ENCODE measurements at regions not wholly inside any gene's neighbourhood (a gene's known extent, or its start where the extent isn't known, plus 50 kb on each side); places are given as distances from the start of the nearest gene placed in this dataset.

GRCh38 chr15:98562331-98562937, 85.9 kb upstream of the IGF1R start:
- DNase-seq (ENCODE audit: low read depth) (no peak), FAIRE-seq (no peak)
- H3K79me2 ChIP-seq (ENCODE audit: insufficient read depth, low read length), result no peaks in the 10 kb centered on the region
- no peaks in the 10 kb centered on the region for H3K4me1 ChIP-seq (ENCODE audit: insufficient read depth, low read length)
- H3K4me2 ChIP-seq (ENCODE audit: low read length), result no peak overlapping the region
- H3K27ac Mint-ChIP-seq (ENCODE audit: unreplicated experiment), result no peak overlapping the region
- H3K4me3 ChIP-seq (ENCODE audit: insufficient read depth, low read depth, low read length), result no peak overlapping the region
- H3K36me3 ChIP-seq (ENCODE audit: insufficient read depth, low read length), result no peaks in the 10 kb centered on the region
- H3K27me3 ChIP-seq (ENCODE audit: insufficient read depth, low read length), result no peaks in the 10 kb centered on the region
- H3K36me3 Mint-ChIP-seq (ENCODE audit: low read depth, unreplicated experiment), result no peaks in the 10 kb centered on the region
- no peaks in the 10 kb centered on the region for H3K9me3 ChIP-seq (ENCODE audit: insufficient read depth, low read depth, low read length)
- H2AFZ ChIP-seq (ENCODE audit: low read depth, low read length), result no peak overlapping the region
- no peaks in the 10 kb centered on the region for H4K20me1 ChIP-seq (ENCODE audit: insufficient read depth, low read length)
- H3K4me3 Mint-ChIP-seq (ENCODE audit: unreplicated experiment), result no peak overlapping the region
- TF ChIP-seq EZH2 (IDR thresholded peaks at IDR 0.05; ENCODE audit: insufficient read depth, low read length), result no peak
- TF ChIP-seq, protein P1, sequence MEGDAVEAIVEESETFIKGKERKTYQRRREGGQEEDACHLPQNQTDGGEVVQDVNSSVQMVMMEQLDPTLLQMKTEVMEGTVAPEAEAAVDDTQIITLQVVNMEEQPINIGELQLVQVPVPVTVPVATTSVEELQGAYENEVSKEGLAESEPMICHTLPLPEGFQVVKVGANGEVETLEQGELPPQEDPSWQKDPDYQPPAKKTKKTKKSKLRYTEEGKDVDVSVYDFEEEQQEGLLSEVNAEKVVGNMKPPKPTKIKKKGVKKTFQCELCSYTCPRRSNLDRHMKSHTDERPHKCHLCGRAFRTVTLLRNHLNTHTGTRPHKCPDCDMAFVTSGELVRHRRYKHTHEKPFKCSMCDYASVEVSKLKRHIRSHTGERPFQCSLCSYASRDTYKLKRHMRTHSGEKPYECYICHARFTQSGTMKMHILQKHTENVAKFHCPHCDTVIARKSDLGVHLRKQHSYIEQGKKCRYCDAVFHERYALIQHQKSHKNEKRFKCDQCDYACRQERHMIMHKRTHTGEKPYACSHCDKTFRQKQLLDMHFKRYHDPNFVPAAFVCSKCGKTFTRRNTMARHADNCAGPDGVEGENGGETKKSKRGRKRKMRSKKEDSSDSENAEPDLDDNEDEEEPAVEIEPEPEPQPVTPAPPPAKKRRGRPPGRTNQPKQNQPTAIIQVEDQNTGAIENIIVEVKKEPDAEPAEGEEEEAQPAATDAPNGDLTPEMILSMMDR (IDR thresholded peaks at IDR 0.05; ENCODE audit: insufficient read depth, low read depth, low read length), result no peak
- no peak overlapping the region for H3K9ac ChIP-seq (ENCODE audit: low read length)
- no peak overlapping the region for H3K27ac ChIP-seq (ENCODE audit: low read depth, low read length)
- H3K9me3 Mint-ChIP-seq (ENCODE audit: unreplicated experiment), result no peaks in the 10 kb centered on the region
- peaks cover 6% of the 10 kb centered on the region for H3K4me1 Mint-ChIP-seq (ENCODE audit: low read depth, unreplicated experiment)
- peaks cover 19% of the 10 kb centered on the region for H3K27me3 Mint-ChIP-seq (ENCODE audit: low read depth, unreplicated experiment)

GRCh38 chr15:98565566-98565965, 82.8 kb upstream of the IGF1R start:
- Histone ChIP-seq H3K4me3 (ENCODE audit: insufficient read depth, low read depth, low read length) (no peak overlapping the region), H3K27ac (ENCODE audit: low read depth, low read length) (no peak overlapping the region), H3K27me3 (ENCODE audit: insufficient read depth, low read length) (peaks cover 2% of the 10 kb centered on the region), H3K9me3 (ENCODE audit: insufficient read depth, low read depth, low read length) (no peaks in the 10 kb centered on the region), H4K20me1 (ENCODE audit: insufficient read depth, low read length) (no peaks in the 10 kb centered on the region), H2AFZ (ENCODE audit: low read depth, low read length) (peak overlapping the region; percentile 10), H3K79me2 (ENCODE audit: insufficient read depth, low read length) (no peaks in the 10 kb centered on the region), H3K4me2 (ENCODE audit: low read length) (no peak overlapping the region), H3K36me3 (ENCODE audit: insufficient read depth, low read length) (no peaks in the 10 kb centered on the region), H3K4me1 (ENCODE audit: insufficient read depth, low read length) (no peaks in the 10 kb centered on the region), H3K9ac (ENCODE audit: low read length) (no peak overlapping the region)
- no peak for FAIRE-seq
- DNase-seq (ENCODE audit: low read depth), result no peak
- H3K36me3 Mint-ChIP-seq (ENCODE audit: low read depth, unreplicated experiment), result no peaks in the 10 kb centered on the region
- peaks cover 12% of the 10 kb centered on the region for H3K4me1 Mint-ChIP-seq (ENCODE audit: low read depth, unreplicated experiment)
- H3K27me3 Mint-ChIP-seq (ENCODE audit: low read depth, unreplicated experiment), result peaks cover 17% of the 10 kb centered on the region
- H3K4me3 Mint-ChIP-seq (ENCODE audit: unreplicated experiment), result no peak overlapping the region
- TF ChIP-seq, protein P1 (IDR thresholded peaks at IDR 0.05; ENCODE audit: insufficient read depth, low read depth, low read length), result no peak
- TF ChIP-seq EZH2 (IDR thresholded peaks at IDR 0.05; ENCODE audit: insufficient read depth, low read length), result no peak
- no peak overlapping the region for H3K27ac Mint-ChIP-seq (ENCODE audit: unreplicated experiment)
- H3K9me3 Mint-ChIP-seq (ENCODE audit: unreplicated experiment), result no peaks in the 10 kb centered on the region

- Histone ChIP-seq H3K4me2 (ENCODE audit: low read length) (no peak overlapping the region), H3K9me3 (ENCODE audit: insufficient read depth, low read depth, low read length) (no peaks in the 10 kb centered on the region), H3K4me3 (ENCODE audit: insufficient read depth, low read depth, low read length) (no peak overlapping the region), H3K4me1 (ENCODE audit: insufficient read depth, low read length) (no peaks in the 10 kb centered on the region), H3K27ac (ENCODE audit: low read depth, low read length) (no peak overlapping the region), H4K20me1 (ENCODE audit: insufficient read depth, low read length) (no peaks in the 10 kb centered on the region), H3K79me2 (ENCODE audit: insufficient read depth, low read length) (no peaks in the 10 kb centered on the region), H3K9ac (ENCODE audit: low read length) (no peak overlapping the region), H3K27me3 (ENCODE audit: insufficient read depth, low read length) (peaks cover 2% of the 10 kb centered on the region), H2AFZ (ENCODE audit: low read depth, low read length) (no peak overlapping the region), H3K36me3 (ENCODE audit: insufficient read depth, low read length) (no peaks in the 10 kb centered on the region)
- DNase-seq (ENCODE audit: low read depth) (no peak), FAIRE-seq (no peak)
- Mint-ChIP-seq H3K4me3 (ENCODE audit: unreplicated experiment) (no peak overlapping the region), H3K9me3 (ENCODE audit: unreplicated experiment) (no peaks in the 10 kb centered on the region), H3K27ac (ENCODE audit: unreplicated experiment) (no peak overlapping the region), H3K36me3 (ENCODE audit: low read depth, unreplicated experiment) (no peaks in the 10 kb centered on the region), H3K27me3 (ENCODE audit: low read depth, unreplicated experiment) (peaks cover 9% of the 10 kb centered on the region), H3K4me1 (ENCODE audit: low read depth, unreplicated experiment) (peaks cover 11% of the 10 kb centered on the region)
- TF ChIP-seq EZH2 (IDR thresholded peaks at IDR 0.05; ENCODE audit: insufficient read depth, low read length), result no peak
- TF ChIP-seq, protein P1 (IDR thresholded peaks at IDR 0.05; ENCODE audit: insufficient read depth, low read depth, low read length), result no peak
Measured at GRCh38 chr15:98567951-98568350, 80.4 kb upstream of the IGF1R start.
